IPS DF 6.9 (cell line): ENCODE measurements at regions not wholly inside any gene's neighbourhood (a gene's known extent, or its start where the extent isn't known, plus 50 kb on each side); places are given as distances from the start of the nearest gene placed in this dataset.

Experiments used
- DNase-seq: peaks from one replicate; pipeline ENCODE4 v3.0.0-alpha.2; 2013; ENCODE audit warnings: low read depth, low spot score
- H3K27ac ChIP-seq: one replicate; pipeline ENCODE4 v1.5.1; 2013; ENCODE audit warnings: low read length, control low read depth
- H3K27me3 ChIP-seq: 2 replicates; pipeline ENCODE4 v1.6.1; 2013; ENCODE audit warnings: mild to moderate bottlenecking, low read length; ENCODE audit not compliant: control insufficient read depth, insufficient read depth
- H3K36me3 ChIP-seq: 2 replicates; pipeline ENCODE4 v1.6.1; 2013; ENCODE audit warnings: low read length; ENCODE audit not compliant: control insufficient read depth, insufficient read depth
- H3K4me1 ChIP-seq: 2 replicates; pipeline ENCODE4 v1.6.1; 2013; ENCODE audit warnings: low read length; ENCODE audit not compliant: control insufficient read depth, insufficient read depth
- H3K4me3 ChIP-seq: 2 replicates; pipeline ENCODE4 v1.5.1; 2013; ENCODE audit warnings: mild to moderate bottlenecking, low read length
- H3K9me3 ChIP-seq: 2 replicates; pipeline ENCODE4 v1.6.1; 2013; ENCODE audit warnings: low read length, inconsistent platforms; ENCODE audit not compliant: control insufficient read depth, insufficient read depth
- WGBS: extraction: QIAGEN DNeasy Blood & Tissue Kit; methylation state at CpG from one replicate; pipeline ENCODE4 v1.1.7; 2013; ENCODE audit warnings: mixed read lengths, missing lambda C conversion rate; ENCODE audit not compliant: insufficient read length, insufficient coverage; 5-methylcytosine and 5-hydroxymethylcytosine counted together

DNA sequence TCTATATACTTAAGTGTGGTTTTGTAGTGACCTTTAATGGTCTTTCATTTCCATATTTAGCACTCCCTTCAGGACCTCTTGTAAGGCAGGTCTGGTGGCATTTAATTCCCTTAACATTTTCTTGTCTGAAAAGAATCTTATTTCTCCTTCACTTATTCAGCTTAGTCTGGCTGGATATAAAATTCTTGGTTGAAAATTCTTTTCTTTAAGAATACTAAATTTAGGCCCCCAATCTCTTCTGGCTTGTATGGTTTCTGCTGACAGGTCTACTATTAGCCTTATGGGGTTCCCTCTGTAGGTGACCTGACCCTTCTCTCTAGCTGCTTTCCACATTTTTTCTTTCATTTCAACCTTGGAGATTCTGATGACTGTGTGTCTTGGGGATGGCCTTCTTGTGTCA, 236.9 kb downstream of the THBS2 start:
- Histone ChIP-seq H3K27me3 (no peaks in the 10 kb centered on the region), H3K4me3 (no peak overlapping the region), H3K36me3 (no peaks in the 10 kb centered on the region), H3K27ac (no peak overlapping the region), H3K9me3 (no peaks in the 10 kb centered on the region), H3K4me1 (no peaks in the 10 kb centered on the region)
- no peak for DNase-seq

DNA sequence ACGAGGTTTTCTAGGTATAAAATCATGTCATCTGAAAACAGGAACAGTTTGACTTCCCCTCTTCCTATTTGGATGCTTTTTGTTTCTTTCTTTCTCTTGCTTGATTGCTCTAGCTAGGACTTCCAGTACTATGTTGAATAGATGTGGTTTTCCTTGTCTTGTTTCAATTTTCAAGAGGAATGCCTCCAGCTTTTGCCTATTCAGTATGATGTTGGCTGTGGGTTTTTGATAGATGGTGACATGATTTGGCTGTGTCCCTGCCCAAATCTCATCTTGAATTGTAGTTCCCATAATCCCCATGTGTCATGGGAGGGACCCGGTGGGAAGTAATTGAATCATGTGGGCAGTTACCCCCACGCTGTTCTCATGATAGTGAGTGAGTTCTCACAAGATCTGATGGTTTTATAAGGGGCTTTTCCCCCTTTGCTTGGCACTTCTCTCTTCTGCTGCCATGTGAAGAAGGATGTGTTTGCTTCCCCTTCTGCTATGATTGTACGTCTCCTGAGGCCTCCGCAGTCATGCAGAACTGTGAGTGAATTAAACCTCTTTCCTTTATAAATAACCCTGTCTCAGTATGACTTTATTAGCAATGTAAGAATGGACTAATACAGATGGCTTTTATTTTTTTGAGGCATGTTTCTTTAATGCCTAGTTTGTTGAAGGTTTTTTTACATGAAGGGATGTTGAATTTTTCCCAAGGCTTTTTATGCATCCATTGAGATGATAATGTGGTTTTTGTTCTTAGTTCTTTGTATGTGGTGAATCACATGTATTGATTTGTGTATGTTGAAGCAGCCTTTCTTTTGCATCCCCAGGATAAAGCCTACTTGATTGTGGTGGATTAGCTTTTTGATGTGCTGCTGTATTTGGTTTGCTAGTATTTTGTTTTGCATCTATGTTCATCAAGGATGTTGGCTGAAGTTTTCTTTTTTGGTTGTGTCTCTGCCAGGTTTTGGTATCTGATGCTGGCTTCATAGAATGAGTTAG, 239.1 kb downstream of the THBS2 start:
- H3K4me1 ChIP-seq: no peaks in the 10 kb centered on the region
- no peak overlapping the region for H3K27ac ChIP-seq
- H3K9me3 ChIP-seq: no peaks in the 10 kb centered on the region; the same call in 1 of the 2 replicates
- H3K36me3 ChIP-seq: no peaks in the 10 kb centered on the region
- no peaks in the 10 kb centered on the region for H3K27me3 ChIP-seq
- H3K4me3 ChIP-seq: no peak overlapping the region
- no peak for DNase-seq
- WGBS: no CpG with 5 or more reads among the region's 5 CpGs

DNA sequence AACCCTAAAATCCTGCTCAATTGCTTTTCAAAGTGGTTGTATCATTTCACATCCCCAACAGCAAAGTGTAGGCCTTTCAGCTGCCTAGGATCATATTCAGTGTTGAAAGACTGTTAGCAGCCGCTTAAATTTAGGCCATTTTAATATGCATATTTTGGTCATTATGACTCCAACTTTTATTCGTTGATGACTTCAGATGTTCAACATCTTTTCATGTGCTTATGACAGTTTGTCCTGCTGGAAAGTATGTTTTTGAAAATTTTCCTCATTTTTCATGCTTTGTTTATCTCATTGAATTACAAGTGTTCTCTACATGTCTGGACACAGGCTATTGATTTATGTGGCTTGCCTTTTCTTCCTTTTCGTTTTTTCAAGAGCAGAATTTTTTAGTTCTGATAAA, 244.0 kb downstream of the THBS2 start:
- no peak for DNase-seq
- no CpG with 5 or more reads among the region's 3 CpGs for WGBS

DNA sequence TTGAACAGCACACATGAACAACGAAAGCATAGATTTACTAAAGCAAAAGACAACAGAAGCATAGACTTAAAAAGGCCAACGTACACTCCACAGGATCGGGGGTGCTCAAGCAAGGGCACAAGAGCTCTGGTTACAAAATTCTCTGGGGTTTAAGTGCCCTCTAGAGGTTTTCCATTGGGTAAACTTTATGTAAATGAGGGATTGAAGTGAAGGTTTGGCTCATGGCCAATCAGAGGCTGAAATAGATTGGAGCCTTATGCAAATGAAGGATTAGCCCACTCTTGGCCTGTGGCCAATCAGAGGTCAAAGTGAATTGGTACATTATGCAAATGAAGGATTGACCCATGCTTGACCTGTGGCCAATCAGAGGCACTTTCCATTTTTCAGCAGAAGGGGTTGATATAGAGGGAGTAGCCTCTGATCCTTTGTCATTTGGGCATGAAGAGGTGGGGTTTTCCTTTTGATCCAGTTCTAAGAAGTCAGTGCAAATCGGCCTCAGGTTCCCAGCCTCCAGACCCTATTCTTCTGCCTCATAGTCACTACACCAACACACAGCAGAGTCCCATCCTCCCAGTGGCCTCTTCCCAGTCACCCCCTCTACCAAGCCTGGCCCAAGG, 244.9 kb downstream of the THBS2 start:
- no peak for DNase-seq
- Histone ChIP-seq H3K4me3 (no peak overlapping the region), H3K27ac (no peak overlapping the region), H3K9me3 (peaks cover 3% of the 10 kb centered on the region), H3K4me1 (no peaks in the 10 kb centered on the region), H3K36me3 (no peaks in the 10 kb centered on the region), H3K27me3 (no peaks in the 10 kb centered on the region)
- no CpG with 5 or more reads among the region's 4 CpGs for WGBS

More for the DNA sequence above, 244.0 kb downstream of the THBS2 start:
- Histone ChIP-seq H3K36me3 (no peaks in the 10 kb centered on the region), H3K9me3 (no peaks in the 10 kb centered on the region; the same call in 1 of the 2 replicates), H3K27me3 (no peaks in the 10 kb centered on the region), H3K27ac (no peak overlapping the region), H3K4me1 (no peaks in the 10 kb centered on the region), H3K4me3 (no peak overlapping the region)

DNA sequence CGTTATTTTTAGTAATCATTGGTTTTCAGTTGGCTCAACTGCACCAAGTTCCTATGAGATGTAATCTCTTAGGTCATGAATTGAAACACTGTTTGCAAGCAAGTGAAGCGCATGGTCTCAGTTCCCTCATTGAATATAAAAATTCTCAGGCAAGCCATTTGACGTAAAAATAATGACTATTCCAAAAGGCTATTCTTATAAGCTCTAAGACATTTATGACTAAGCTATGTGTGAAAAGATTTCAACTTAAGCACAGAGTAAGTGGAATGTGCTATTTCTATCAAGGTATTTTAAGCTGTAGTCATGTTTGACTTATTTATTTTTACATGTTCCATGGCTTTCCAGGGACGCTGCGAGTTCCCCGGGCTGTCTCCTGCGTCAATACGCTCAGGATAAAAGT, 248.5 kb downstream of the THBS2 start:
- H3K27me3 ChIP-seq: no peaks in the 10 kb centered on the region
- no peaks in the 10 kb centered on the region for H3K36me3 ChIP-seq
- no peak for DNase-seq
- no peaks in the 10 kb centered on the region for H3K4me1 ChIP-seq
- H3K27ac ChIP-seq: no peak overlapping the region
- no CpG with 5 or more reads among the region's 8 CpGs for WGBS
- peaks cover 3% of the 10 kb centered on the region for H3K9me3 ChIP-seq
- H3K4me3 ChIP-seq: no peak overlapping the region

DNA sequence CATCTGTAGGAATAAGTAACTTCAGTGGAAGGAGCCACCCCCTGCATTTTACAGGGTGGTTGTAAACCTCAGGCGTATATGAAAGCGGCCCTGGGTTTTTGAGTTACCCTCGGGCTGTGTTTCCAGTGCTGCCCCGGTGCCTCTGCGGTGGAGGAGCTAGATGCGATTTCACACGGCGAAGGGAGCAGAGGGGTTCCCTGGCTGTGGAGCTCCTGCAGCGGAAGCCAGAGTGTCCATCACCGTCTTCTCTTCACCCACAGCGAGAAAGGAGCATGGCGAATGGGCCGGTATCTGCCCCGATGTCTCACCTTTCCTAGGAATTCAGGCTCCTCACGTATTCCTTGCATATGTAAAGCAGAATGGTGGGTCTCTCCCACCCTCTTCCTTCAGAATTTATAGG, 253.6 kb downstream of the THBS2 start:
- no peaks in the 10 kb centered on the region for H3K36me3 ChIP-seq
- no peak overlapping the region for H3K4me3 ChIP-seq
- no peaks in the 10 kb centered on the region for H3K4me1 ChIP-seq
- H3K27me3 ChIP-seq: no peaks in the 10 kb centered on the region
- no CpG with 5 or more reads among the region's 15 CpGs for WGBS
- H3K9me3 ChIP-seq: peaks cover 3% of the 10 kb centered on the region; the same call in 1 of the 2 replicates
- H3K27ac ChIP-seq: no peak overlapping the region
- no peak for DNase-seq

DNA sequence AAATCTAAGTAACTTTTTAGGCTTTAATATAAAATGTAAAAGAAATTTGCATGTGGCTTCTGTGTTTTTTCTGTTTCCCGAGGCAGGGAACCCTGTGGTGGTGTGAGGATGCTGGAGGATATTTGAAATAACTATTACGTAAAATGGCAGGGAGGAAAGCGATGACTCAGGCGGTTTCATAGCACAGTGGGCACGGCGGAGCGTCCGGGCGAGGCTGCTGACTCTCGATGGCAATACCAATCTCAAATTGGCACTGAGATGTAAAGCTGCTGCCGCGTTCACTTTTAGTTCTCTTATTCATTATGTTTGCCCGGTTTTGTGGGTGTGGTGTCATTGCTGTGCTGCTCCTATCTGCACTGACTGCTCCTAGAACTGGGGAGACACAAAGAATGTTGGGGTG, 254.3 kb downstream of the THBS2 start:
- DNase-seq: no peak
- Histone ChIP-seq H3K27me3 (no peaks in the 10 kb centered on the region), H3K27ac (no peak overlapping the region), H3K9me3 (peaks cover 3% of the 10 kb centered on the region; the same call in 1 of the 2 replicates), H3K36me3 (no peaks in the 10 kb centered on the region), H3K4me3 (no peak overlapping the region), H3K4me1 (no peaks in the 10 kb centered on the region)
- WGBS: no CpG with 5 or more reads among the region's 13 CpGs

DNA sequence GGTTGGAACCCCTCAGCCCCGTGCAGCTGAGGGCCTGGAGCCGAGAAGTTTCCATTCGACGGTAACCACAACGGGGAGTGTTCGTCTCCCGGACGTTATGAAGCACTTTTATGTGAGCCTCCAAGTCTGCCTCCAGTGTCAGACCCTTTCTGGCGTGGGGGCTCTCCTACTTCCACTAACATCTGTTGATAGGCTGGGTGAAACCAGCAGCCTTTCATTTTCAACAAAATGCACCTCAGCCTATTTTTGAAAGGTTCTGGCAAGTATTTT, 257.4 kb downstream of the THBS2 start:
- Histone ChIP-seq H3K27ac (no peak overlapping the region), H3K36me3 (no peaks in the 10 kb centered on the region), H3K9me3 (no peaks in the 10 kb centered on the region), H3K27me3 (no peaks in the 10 kb centered on the region), H3K4me1 (no peaks in the 10 kb centered on the region), H3K4me3 (no peak overlapping the region)
- DNase-seq: no peak
- WGBS: no CpG with 5 or more reads among the region's 9 CpGs

DNA sequence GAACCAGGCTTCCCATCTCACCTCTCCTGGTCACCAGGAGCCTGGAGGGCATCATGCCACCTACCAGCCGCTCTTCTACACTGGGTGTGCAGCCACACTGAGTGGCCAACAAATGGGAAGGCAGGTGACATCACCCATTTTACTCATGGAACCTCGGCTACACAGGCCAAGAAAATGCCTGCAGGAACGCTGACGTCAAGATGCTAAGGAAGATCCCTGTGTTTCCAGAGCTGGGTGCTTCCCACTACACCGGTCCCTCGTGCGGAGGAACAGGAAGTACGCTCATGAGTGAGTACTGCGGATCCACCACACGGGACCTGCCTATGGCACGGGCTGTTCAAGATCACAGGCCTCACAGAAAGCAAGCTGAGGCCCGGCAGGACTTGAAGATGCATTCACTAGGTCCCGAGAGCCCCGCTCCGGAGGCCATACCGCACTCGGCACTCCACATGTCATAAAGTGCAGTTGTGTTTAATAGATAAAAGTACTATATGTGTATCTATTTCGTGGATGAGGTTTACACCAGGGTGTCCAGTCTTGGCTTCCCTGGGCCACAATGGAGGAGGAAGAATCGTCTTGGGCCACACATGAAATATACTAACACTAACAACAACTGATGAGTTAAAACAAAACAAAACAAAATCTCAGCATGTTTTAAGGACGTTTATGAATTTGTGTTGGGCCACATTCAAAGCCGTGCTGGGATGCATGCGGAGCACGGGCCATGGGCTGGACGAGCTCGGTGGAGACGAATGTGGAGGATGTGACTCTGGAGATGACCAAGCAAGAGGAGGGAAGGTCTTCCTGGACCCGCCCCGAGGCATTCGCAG, 257.9 kb downstream of the THBS2 start:
- DNase-seq: no peak
- no peaks in the 10 kb centered on the region for H3K36me3 ChIP-seq

DNA sequence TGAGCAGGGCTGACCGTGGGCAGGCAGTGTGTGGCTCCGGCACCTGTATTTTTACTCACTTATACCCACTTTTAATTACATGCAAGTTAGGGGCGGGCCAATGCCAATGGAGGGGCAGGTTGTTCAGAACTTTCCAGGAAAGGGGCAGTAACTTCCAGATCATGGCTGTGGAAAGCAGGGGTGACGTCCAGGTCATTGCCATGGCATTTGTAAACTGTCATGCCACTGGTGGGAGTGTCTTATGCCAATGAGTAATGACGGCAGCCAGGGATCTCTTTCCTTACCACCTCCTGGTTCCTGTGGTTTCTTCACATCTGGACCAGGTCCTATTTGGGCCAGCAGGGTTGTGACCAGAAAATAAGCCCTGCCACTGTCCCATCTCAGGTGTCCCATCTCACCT, 258.7 kb downstream of the THBS2 start:
- WGBS: no CpG with 5 or more reads among the region's 5 CpGs
- Histone ChIP-seq H3K4me3 (no peak overlapping the region), H3K9me3 (no peaks in the 10 kb centered on the region), H3K36me3 (0 out of 2 replicates have a peak, but pooled peaks cover 2% of the 10 kb centered on the region), H3K27ac (no peak overlapping the region), H3K4me1 (no peaks in the 10 kb centered on the region), H3K27me3 (no peaks in the 10 kb centered on the region)
- DNase-seq: no peak

More for the DNA sequence above, 257.9 kb downstream of the THBS2 start:
- H3K27me3 ChIP-seq: no peaks in the 10 kb centered on the region
- H3K27ac ChIP-seq: no peak overlapping the region
- H3K9me3 ChIP-seq: no peaks in the 10 kb centered on the region
- WGBS: no CpG with 5 or more reads among the region's 29 CpGs
- no peak overlapping the region for H3K4me3 ChIP-seq
- no peaks in the 10 kb centered on the region for H3K4me1 ChIP-seq
